HG02678 (cell line): ENCODE measurements at regions not wholly inside any gene's neighbourhood (a gene's known extent, or its start where the extent isn't known, plus 50 kb on each side); places are given as distances from the start of the nearest gene placed in this dataset.
"Not testable (repeated sequence)": the region's sequence is repeated elsewhere in the genome, so short reads cannot be mapped to it uniquely, and the experiment has no call there.

ENCODE experiments used
- ATAC-seq: cut with Tn5 transposase; IDR thresholded peaks from one replicate; pipeline ENCODE4 v1.9.1; 2021; ENCODE audit warnings: mild to moderate bottlenecking, moderate library complexity; ENCODE audit not compliant: unreplicated experiment

DNA sequence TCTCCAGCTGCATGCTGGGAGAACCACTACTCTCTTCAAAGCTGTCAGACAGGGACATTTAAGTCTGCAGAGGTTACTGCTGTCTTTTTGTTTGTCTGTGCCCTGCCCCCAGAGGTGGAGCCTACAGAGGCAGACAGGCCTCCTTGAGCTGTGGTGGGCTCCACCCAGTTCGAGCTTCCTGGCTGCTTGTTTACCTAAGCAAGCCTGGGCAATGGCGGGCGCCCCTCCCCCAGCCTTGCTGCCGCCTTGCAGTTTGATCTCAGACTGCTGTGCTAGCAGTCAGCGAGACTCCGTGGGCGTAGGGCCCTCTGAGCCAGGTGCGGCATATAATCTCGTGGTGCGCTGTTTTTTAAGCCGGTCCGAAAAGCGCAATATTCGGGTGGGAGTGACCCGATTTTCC is 215.0 kb downstream of the STIM2 start:
- ATAC-seq: not testable (repeated sequence)

DNA sequence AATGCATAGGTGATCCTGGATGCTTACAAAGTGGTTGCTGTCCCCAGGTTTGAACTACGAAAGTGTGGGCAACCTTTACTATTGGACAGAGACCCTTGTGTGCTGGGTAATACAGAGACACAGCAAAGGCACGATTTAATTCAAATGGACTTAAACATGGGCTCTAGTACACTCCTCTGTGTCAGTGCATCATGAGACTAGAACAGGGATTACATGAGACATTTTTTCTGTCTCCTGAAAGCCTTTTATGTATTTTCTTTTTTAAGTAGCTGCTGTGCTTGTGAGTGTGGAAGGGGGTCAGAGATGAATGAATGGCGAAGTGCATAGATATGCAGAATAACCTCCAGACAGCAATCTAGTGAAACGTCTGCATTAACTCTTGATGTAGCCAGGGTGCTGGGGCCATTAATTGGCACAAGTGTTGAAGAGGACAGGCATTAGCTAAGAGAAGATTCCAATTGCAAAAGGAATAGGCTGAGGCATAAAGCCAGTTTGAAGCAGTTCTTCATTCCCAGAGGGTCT is 218.4 kb downstream of the STIM2 start:
- ATAC-seq: no peak

DNA sequence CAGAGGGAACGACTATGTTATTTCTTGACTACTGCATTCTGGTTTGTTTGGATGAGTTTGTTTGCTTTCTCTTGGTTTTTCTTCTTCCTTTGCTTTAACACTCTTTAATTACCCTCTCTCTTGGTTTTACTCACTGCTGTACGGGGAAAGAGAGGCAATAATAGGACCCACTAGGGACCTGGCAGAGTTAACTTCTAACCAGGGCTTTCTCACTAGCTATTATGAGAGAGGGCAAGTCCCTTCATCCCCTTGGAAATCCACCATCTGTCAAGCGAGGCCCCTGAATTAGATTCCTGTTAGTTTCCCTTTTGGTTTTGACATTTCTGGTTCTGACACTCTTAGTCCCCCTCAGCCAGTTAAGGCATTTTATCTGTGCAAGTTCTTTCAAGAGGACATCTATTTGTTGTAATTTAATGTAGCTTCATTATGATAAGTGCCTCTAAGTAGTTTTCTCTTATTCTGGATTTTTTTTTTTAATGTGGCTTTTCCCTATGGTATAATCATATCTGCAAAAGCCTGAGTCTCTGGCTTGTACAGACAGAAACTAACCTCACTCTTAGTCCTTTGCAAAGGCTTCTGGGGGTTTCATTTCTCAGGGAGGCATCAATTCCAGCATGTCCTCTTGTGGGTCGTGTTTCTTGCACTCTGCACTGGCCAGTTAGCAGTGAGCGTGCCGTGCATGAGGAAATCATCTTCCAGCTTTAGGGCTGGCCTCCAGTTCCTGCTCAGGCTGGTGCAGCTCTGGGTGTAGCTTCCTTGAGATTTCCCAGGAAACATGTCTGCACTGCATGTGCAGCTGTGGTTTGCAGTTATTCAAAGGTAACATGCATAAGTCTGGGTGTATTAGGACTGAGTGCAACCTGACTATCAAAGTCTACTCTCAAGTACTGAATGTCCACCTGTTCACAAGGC is 221.3 kb downstream of the STIM2 start:
- peak; percentile 53 for ATAC-seq

DNA sequence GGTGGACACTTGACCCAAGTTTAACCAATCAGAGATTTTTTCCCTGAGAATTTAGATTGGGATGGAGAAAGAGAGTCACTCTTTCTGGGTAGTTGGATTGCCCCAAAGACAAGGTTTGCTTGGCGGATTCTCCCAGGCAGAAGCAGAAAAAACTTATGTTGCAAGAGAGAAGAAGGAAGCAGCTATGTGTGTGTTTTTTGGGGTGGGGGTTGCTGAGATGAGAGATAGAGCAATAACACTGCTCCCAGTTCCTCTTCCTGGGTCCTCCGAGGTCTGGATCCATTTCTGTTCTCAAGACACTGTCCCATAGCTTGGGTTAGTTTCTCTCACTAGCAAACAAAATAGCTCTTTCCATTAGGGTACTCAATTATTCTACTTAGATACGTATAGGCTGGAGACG is 222.1 kb downstream of the STIM2 start:
- ATAC-seq: no peak

DNA sequence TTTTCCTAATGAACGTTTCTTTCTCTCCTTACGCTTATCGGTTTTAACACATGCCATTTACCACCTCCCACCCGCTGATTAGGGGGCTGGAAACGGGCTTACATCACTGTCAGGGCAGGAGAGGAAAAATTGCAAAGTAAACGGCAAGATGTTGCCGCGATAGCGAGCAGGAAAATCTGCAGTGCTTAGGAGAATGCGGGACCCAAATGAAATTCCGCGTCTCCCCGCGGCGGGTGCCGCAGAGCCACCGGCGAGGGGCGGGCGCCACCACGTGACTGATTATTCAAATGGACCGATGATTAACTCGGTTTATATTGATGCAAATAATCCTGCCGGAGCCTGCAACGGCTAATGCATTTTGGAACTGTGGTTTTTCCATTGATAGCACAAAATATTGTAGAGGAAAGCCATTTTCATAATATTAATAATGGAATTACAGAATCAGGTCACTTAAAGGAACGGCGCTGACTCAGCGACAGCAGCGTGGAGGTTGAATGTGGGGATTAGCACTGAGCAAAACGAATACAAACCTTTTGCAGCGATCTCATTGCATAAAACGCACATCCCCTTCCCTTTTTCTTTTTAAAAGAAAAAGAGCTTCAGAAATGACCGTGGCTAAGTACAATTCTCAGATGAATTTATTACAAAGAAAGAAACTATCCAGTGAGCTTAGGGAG is 224.2 kb downstream of the STIM2 start:
- ATAC-seq: no peak

DNA sequence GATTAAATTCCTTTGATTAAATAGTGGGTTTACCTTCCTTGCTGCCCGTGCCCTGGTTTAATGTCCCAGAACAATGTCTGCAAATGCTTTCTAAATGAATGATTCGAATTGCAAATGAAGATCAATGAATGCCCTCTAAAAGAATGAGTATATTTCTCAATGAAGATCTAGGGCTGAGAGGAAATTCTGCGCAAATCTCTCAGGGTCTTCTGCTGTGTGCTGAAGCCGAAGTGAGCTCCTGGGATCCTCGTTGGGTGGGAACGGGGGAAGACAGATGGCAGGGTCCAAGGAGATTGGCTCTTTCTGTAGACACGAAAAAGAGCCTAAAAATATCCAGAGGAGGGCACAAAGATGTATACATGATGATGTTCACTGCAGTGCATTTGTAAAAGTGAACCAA is 224.8 kb downstream of the STIM2 start:
- no peak for ATAC-seq

DNA sequence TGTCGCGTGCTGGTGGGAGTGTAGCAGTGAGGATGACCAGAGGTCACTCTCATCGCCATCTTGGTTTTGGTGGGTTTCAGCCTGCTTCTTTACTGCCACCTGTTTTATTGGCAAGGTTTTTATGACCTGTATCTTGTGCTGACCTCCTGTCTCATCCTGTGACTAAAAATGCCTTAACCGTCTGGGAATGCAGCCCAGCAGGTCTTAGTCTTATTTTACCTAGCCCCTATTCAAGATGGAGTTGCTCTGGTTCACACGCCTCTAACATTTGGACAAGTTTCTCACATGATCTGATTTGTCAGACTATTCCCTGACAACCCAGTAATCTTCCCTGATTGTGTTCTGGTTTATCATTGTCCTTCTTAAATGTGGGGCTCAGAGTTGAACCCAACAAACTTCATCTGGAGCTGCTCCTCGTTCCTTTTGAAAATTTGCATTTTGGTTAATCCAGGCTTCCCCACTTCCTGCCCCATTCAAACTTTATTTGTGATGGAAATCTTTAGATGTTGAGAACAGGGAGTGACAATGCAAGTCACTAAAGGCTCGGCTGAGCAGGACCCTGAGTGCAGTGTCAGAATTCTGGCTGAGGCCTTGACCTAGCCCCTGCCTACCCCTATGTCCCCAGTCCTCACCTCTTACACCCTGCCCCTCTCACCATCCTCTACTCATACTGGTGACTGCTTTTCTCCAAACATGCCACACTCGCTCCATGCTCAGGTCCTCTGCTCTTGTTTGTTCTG is 226.8 kb downstream of the STIM2 start:
- ATAC-seq: no peak

DNA sequence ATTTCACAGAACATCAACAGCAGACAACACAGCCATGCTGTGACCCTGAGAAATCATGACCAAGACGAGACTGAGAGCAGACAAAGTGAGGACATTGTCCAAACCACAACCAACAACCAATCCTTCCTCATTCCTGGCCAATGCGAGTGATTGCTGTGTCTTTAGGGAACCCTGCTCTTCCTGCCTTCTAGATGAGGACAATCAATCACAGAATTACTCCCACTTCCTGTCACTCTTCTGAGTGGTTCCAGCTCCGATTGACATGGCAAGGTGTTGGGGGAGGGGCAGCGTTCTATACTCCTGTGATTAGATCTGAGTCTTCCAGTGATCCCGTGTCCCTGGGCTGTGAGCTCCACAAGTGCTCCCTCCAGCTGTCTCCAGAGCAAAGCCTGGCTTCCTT is 227.8 kb downstream of the STIM2 start:
- no peak for ATAC-seq

DNA sequence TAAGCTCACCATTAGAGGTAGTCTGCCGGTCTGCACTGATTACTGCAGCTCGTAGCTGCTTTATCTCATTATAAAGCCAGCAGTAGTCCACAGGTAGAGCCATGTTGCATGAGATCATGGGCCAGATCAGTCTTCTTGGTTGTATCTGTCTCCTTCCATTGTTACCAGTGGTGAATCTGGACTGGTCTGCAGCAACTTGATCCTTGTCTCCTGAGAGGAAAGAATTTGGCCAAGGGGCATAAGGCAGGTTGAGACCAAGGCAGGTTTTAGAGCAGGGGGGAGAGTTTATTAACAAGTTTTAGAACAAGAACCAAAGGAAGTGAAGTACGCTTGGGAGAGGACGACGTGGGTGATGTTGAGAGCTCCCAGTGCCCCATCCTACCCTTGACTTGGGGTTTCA is 228.5 kb downstream of the STIM2 start:
- no peak for ATAC-seq

DNA sequence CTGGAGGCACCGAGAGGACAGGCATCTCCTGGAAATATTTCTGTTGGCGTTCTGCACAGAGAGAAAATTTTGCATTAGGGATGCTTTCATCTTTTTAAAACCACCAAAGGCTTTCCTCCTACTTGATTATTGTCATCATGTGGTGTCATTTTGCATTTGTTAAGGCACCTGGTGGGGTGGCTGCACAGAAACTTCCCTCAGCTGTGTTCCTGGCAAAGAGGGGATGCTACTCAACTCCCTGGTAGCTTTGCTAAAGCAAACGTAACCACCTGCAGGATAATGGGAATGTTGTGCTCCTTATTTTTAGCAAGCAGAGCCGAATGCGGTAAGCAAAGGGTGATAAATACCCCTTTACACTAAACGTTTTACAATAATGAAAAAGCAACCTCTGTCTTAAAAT is 229.8 kb downstream of the STIM2 start:
- no peak for ATAC-seq

DNA sequence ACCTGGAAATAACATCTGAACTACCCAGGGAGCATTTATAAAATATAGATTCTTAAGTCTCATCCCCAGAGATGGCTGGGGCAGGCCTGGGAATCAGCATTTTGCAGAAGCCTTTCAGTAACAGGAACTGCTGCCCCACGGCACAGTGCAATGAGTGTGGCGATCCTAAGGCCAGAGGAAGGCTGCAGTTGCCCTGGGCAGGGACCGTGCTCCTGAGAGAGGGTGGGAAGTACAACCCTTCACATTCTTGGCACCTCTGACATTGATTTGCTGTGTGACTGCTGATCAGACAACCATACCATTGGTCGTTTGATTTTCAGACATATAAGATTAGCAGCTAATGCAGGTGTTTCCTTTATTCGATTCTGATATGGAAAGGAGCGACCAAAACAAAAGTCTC is 233.6 kb downstream of the STIM2 start:
- no peak for ATAC-seq

DNA sequence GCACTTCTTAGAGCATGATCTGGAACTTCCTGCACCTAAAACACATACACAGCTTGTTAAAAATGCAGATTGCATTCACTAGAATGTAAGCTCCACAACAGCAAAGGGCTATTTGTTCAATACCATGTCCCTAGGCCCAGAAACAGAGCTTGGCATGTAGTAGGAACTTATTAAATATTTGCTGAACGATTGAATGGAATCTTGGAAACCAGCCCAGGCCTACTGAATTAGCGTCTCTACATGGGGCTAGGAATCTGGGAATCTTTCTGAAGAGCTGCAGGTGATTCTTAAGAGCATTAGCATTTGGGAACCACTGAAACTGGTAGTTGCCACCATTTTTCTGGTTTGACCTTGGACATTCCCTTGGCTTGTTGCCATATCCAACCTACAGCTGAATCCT is 234.1 kb downstream of the STIM2 start:
- no peak for ATAC-seq

DNA sequence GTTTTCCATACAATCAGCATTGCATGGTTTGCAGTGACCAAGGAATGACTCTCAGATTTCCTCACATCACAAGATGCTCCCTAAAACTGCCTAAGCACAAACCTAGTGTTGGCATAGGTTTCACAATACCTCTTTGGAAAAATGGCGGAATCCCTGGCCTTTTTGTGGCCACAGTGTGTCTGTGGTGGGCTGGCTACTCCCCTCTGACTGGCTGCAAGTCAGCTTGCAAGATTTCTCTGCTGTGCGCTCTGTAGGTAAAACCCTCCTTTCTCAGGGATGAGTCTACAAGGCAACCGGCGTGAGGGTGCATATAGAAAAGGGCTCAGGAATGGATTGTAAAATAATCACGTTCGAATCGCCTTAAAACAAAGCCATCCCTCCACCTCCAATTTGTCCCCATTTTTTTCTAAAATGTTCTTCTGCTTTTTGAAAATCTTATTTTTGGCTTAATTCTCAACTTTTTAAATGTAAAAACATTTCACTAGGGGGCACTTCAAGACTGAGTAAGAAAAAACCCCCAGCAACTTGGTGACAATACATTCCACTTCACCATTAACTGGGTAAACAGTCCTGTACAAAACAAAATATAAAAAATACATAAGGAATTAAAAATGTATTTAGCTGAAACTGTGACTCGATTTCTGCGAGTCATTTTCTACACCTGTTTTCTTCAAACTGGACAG is 235.6 kb downstream of the STIM2 start:
- no peak for ATAC-seq

DNA sequence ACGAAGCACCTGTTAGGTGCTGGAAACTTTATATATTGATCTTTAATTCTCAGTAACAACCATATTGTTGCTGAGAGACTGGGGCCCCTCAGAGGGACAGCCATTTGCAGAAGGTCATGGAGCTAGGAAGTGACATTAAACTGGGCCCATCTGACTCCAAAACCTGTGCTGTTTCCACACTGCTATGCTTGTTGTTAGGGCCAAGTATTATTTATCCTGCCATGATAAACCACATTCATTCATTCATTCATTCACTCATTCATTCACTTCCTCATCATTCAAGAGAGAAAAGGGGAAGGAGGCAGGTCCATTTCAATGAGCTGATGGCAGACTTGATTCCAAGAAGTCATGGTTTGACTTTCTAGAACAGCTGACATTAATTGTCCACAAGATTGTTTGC is 237.4 kb downstream of the STIM2 start:
- ATAC-seq: no peak

DNA sequence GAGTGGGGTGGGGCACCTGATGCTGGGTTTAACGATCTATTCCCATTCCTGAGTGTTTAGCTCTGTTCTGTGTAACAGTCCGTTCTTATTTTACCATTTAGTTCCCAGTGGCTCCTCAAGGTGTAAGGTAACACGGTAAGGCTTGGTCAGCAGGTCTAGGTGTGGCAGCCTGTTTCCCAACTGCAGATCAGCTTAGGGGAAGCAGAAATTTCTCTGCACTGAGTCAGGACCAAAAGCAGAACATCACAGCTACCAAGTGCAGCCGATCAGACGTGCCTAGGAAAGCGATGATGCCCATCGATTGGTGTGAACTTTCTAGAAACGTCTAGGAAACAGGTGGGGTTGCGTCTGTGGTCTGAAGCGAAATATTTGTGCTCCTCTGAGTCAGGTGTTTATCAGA is 240.1 kb downstream of the STIM2 start:
- no peak for ATAC-seq

DNA sequence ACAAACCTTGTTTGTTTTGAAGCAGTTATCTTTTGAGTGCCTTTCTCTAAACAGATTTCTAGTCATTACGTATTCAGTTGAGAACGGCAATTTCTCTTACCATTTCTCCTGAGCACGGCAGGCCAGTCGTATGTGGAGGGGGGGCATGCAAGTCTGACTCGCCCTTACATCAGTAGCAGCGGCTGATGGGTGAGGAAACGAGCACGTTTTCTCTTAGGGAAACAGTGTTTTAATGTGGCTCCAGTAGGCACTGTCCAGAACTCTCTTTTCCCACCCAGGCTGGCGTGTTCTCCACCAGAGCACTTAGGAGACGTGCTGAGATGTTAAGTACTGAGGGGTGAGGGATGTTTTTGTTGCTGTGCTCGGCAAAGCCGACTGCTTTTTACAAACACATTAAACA is 240.5 kb downstream of the STIM2 start:
- no peak for ATAC-seq

DNA sequence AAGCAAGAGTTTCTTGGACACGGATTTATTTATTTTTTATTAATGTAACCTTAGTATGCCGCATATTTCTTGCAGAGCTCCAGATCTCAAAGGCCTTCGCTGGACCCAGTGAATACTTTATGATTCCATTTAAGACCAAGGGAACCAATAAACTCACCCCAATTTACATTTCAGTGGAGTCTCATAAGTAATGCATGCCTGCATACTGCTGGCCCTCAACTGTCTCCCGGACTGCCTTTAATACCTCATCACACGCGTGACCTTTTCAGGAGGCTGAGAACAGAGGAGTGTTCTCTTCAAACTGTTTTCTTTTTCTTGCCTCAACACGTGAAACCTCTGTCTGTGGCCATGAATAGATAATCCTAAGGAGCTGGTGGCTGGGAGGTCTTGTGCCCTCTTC is 240.9 kb downstream of the STIM2 start:
- no peak for ATAC-seq

DNA sequence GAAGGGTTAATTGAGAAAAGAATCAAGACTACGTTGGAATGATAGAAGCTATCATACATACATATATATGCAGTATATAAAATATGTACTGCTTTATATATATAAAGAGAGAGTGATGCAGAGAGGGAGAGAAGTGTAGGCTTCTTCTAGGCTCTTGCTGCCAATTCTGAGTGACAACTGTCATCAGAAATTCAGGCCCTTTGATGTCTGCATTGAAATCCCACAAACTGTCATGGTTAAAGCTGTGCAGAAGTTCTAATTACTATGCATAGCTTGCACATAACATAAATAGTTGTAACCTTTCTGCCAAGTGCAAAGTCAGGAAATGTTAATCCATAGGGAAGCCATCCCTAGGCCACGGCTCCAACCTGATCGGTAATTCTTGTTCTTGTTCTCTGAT is 251.0 kb downstream of the STIM2 start:
- no peak for ATAC-seq

DNA sequence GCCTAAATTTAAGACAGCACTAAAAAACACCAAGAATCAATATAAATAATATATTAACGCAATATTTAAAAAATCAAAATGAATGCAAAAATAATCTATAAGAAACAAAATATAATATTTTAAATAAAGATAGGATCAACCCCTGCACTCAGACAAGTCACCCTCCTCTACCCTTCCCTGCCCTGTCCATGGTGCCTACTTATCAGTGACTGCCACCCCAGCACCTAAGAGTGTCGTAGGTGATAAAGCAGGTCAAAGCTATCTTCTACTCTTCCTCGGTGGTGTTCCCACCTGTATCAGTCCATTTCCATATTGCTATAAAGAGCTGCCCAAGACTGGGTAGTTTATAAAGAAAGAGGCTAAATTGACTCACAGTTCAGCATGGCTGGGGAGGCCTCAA is 251.9 kb downstream of the STIM2 start:
- no peak for ATAC-seq

DNA sequence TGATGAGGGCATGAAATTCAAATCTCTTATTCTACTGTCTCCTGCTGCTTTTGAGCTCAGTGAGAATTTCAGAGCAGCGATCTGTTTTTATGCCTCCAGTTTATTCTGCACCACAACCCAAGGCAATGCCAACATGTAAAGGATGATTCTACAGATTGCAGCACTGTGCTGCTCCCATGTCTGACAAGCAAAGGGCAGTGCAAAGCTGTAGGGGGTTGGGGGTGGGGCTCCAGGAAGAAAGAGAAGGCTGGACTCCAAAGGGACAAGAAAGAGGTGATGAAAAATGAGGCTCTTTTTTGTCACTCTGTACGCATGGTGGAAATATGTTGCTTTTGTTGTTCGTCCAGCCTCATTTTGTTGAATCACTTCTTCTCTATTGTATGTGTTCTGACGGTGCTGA is 254.6 kb downstream of the STIM2 start:
- ATAC-seq: no peak

DNA sequence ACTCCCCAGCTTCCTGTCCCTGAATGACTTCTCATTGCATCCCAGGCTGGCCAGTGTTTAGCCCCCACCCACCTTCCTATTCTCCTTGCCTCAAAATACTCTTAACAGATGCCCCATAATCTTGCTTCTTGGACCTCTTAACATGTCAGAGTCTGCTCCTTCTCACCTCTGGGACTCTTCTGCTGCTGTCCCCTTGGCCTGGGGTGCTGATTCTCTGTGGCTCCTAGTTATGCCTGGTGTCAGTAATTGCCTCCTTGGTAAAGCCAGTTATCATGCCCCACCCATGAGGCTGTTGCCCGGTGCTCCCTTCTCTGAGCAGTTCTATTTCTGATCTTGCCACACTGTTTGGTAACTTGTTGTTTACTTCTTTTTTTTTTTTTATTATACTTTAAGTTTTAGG is 256.8 kb downstream of the STIM2 start:
- no peak for ATAC-seq
